ENCODE measurements at regions not wholly inside any gene's neighbourhood (a gene's known extent, or its start where the extent isn't known, plus 50 kb on each side); places are given as distances from the start of the nearest gene placed in this dataset.

GRCh38 chr4:159723341-159724048, 620.6 kb downstream of the RAPGEF2 start:
- no peak for DNase-seq (ENCODE audit: low read depth in 2 of 3, low spot score in 2 of 3)

DNA sequence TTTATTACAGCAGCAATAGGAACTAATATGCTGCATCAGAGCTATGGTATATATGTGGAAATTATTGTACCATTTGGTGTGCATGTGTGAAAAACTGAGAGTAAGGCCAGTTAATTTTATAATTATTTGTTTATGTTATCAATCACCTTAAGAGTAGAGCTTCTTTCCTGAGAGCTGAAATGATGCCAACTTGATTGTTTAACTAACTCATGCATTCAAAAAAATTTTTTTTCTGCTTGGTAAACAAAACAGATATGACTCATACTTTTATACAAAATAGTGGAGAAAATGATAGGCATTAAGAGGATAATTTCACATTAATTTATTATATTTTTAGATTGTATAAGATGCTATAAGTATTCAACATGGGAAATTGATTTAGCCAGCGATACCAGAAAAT, 622.7 kb downstream of the RAPGEF2 start:
- DNase-seq (ENCODE audit: low read depth in 2 of 3, low spot score in 2 of 3) = no peak

GRCh38 chr4:159735281-159736207, 632.7 kb downstream of the RAPGEF2 start:
- no peak for DNase-seq (ENCODE audit: low read depth in 2 of 3, low spot score in 2 of 3)

- no peak for DNase-seq (ENCODE audit: low read depth in 2 of 3, low spot score in 2 of 3)
Observed at GRCh38 chr4:159736411-159736810, 633.5 kb downstream of the RAPGEF2 start.

GRCh38 chr4:159743971-159744370, 641.1 kb downstream of the RAPGEF2 start:
- DNase-seq (ENCODE audit: low read depth in 2 of 3, low spot score in 2 of 3) = no peak

- no peak for DNase-seq (ENCODE audit: low read depth in 2 of 3, low spot score in 2 of 3)
Observed at GRCh38 chr4:159747983-159748382, 645.1 kb downstream of the RAPGEF2 start.

DNA sequence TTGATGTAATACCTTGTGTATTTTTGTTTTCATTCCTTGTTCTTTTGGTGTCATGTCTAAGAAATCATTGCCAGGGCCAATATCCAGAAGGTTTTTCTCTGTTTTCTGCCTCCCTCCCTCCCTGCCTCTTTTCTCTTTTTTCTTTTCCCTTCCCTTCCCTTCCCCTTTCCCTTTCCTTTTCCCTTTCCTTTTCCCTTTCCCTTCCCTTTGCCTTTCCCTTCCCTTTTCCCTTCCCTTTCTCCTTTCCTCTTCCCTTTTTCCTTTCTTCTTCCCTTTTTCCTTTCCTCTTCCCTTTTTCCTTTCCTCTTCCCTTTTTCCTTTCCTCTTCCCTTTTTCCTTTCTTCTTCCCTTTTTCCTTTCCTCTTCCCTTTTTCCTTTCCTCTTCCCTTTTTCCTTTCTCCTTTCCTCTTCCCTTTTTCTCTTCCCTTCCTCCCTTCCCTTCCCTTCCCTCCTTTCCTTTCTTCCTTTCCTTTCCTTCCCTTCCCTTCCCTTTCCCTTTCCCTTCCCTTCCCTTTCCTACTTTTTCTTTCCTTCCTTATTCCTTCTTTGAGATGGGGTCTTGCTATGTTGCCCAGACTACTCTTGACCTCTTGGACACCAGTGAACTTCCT, 646.1 kb downstream of the RAPGEF2 start:
- DNase-seq (ENCODE audit: low read depth in 2 of 3, low spot score in 2 of 3) = no peak

DNA sequence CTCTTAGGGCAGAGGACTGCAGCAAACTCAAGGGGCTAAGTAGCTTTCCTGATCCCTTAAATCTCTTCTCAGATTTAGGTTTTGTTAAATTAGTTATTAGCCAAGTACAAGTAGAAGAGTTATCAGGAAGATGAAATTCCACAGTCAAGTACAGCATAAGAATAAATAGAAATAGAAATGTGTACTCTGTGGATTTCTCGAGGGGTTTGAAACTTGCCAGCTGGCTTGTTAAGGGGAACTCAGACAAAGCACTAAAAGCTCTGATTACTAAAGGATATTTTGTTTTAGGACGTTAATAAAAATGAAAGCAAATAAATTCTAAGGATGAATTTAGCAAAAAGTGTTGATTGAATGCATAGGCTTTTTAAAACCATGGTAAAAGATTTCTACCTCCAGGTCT, 654.6 kb downstream of the RAPGEF2 start:
- DNase-seq (ENCODE audit: low read depth in 2 of 3, low spot score in 2 of 3) = no peak

GRCh38 chr4:159758061-159758460, 655.2 kb downstream of the RAPGEF2 start:
- DNase-seq (ENCODE audit: low read depth in 2 of 3, low spot score in 2 of 3) = no peak

- no peak for DNase-seq (ENCODE audit: low read depth in 2 of 3, low spot score in 2 of 3)
Observed at GRCh38 chr4:159762672-159763071, 659.8 kb downstream of the RAPGEF2 start.

DNA sequence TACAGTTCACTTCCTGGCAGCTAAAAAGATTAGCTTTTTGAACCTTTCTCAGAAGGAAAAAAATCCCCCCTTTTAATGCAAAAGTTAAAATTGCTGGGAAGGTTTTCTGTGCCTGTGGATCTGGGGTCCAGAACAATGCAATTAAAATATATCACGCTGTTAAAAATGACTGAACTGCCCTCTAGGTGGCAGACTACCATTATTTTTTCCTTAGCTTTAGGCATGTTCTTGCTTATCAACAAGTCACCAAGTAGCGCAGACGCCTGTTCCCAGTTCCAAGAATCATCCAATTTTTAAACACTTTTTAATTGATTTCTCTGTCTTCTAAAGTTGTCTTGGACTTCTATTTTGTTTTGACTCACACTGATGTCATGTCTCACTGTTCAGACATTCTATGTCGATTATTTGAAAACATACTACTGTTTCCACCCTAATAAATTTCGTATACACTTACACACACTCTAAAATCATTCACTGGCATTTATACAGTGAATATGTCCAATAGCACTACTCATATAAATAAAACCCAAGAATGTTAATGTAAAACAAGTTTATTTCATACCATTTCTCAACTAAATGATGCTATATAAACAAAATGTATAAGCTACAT, 661.6 kb downstream of the RAPGEF2 start:
- DNase-seq (ENCODE audit: low read depth in 2 of 3, low spot score in 2 of 3) = no peak

DNA sequence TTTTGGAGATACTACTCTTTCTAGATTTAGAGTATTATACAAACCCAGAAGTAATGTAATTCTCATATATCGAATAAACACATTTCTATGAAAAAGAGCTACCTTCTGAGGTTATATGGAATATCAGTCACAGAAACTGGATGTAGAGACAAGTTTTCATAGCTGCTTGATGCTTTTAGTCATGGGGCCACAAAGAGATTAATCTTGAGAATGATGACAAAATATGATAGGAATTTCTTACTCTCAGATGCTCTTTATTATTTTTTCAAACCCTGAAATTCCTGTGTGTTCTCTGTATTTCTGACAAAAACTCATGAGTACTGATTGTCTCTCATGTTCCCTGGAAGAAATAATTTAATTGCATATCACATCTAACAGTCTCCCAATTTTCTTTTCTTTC, 662.5 kb downstream of the RAPGEF2 start:
- DNase-seq (ENCODE audit: low read depth in 2 of 3, low spot score in 2 of 3) = no peak

- DNase-seq (ENCODE audit: low read depth in 2 of 3, low spot score in 2 of 3) = no peak
Observed at GRCh38 chr4:159766241-159766640, 663.4 kb downstream of the RAPGEF2 start.

- DNase-seq (ENCODE audit: low read depth in 2 of 3, low spot score in 2 of 3) = no peak
Observed at GRCh38 chr4:159767406-159767805, 664.5 kb downstream of the RAPGEF2 start.

DNA sequence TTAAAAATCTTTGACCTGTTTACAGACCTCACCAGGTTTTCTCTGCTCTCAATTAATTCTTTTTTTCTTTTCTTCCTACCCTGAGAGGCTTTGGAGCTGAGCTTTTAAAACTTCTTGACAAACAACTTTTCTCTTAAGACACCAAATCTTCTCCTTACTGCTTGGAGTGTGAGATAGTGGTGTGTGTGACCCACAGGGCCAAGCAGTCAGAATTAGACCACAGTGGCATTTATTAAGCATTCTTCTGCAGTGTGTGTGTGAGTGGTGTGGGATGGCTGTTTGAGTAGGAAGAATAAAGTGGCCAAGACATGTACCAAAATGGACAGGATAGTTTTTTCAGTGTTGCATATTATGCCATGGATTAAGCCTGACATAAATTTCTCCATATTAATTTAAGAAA, 665.1 kb downstream of the RAPGEF2 start:
- DNase-seq (ENCODE audit: low read depth in 2 of 3, low spot score in 2 of 3) = no peak

DNA sequence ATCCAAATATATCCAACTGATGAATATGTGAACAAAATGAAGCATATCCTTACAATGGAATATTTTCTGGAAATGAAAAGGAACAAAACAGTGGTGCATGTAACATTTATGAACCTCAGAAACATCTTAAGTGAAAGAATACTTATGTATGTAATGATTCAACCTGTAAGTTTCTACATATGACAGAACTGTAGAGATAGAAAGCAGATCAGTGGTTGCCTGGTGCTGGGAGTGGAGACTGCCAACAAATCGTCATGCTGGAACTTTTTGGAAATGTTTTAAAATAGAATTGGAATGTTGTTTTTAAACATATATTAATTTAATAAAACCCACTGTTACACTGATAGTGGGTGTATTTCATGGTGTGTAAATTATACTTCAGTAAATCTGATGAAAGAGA, 667.5 kb downstream of the RAPGEF2 start:
- DNase-seq (ENCODE audit: low read depth in 2 of 3, low spot score in 2 of 3) = no peak

DNA sequence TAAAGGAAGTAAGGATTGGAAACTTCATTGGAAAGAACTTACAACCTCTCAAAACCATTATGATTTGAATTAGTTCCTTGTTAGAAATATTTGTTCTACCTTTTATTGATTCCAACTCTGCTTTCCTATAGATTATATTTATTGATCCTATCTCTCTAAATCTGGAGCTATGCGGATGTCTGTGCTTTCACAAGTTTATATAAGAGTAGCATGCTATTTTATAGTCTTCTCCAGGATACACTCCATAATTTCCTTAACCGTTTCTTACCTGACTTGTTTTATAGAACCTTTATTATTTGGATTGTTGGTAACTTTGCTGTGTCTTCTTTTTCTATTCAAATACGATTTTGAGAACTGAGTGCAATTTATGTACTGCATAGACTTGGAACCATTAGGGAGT, 668.1 kb downstream of the RAPGEF2 start:
- no peak for DNase-seq (ENCODE audit: low read depth in 2 of 3, low spot score in 2 of 3)

GRCh38 chr4:159776961-159777360, 674.1 kb downstream of the RAPGEF2 start:
- no peak for DNase-seq (ENCODE audit: low read depth in 2 of 3, low spot score in 2 of 3)

DNA sequence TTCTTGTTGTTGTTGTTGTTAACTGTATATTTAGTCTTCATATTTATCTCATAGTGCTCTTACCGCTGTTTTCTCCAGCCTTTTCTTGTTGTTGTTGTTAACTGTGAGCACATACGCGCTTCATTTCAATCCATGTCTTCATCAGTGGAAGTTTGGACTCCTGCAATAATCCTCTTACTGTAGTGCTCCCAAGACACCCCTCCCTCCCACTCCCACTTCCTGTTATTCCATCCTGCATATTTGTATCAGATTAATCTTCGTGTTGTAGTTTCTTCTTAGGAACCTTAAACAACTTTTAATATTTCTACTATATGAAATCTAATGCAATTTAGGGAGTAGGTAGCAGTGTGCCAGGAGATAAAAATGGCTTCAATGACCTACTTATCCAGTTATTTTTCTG, 674.8 kb downstream of the RAPGEF2 start:
- DNase-seq (ENCODE audit: low read depth in 2 of 3, low spot score in 2 of 3) = no peak

GRCh38 chr4:159778298-159778697, 675.4 kb downstream of the RAPGEF2 start:
- no peak for DNase-seq (ENCODE audit: low read depth in 2 of 3, low spot score in 2 of 3)

GRCh38 chr4:159779716-159780115, 676.8 kb downstream of the RAPGEF2 start:
- DNase-seq (ENCODE audit: low read depth in 2 of 3, low spot score in 2 of 3) = no peak
